Glutamatergic neuron (in vitro differentiated cells): ENCODE measurements at regions not wholly inside any gene's neighbourhood (a gene's known extent, or its start where the extent isn't known, plus 50 kb on each side); places are given as distances from the start of the nearest gene placed in this dataset.

Experiments
- DNase-seq: peaks from one replicate; pipeline ENCODE4 v3.0.0; 2022
- H3K27ac Mint-ChIP-seq: one replicate; pipeline ENCODE4 v1.8.0; 2020; ENCODE audit warnings: mild to moderate bottlenecking, mixed read lengths, inconsistent platforms; ENCODE audit not compliant: unreplicated experiment
- H3K27me3 Mint-ChIP-seq: one replicate; pipeline ENCODE4 v1.8.0; 2020; ENCODE audit warnings: mild to moderate bottlenecking, moderate library complexity, mixed read lengths, inconsistent platforms; ENCODE audit not compliant: unreplicated experiment
- H3K36me3 Mint-ChIP-seq: one replicate; pipeline ENCODE4 v1.8.0; 2020; ENCODE audit warnings: mild to moderate bottlenecking, mixed read lengths, inconsistent platforms; ENCODE audit not compliant: unreplicated experiment
- H3K4me1 Mint-ChIP-seq: one replicate; pipeline ENCODE4 v1.8.0; 2020; ENCODE audit warnings: mild to moderate bottlenecking, low read depth, mixed read lengths, inconsistent platforms; ENCODE audit not compliant: unreplicated experiment
- H3K4me3 Mint-ChIP-seq: one replicate; pipeline ENCODE4 v1.8.0; 2020; ENCODE audit warnings: mild to moderate bottlenecking, mixed read lengths, inconsistent platforms; ENCODE audit not compliant: unreplicated experiment
- H3K9me3 Mint-ChIP-seq: one replicate; pipeline ENCODE4 v1.8.0; 2020; ENCODE audit warnings: mild to moderate bottlenecking, moderate library complexity, mixed read lengths, inconsistent platforms; ENCODE audit not compliant: unreplicated experiment
- CTCF ChIP-seq: fragments of 200-600 bp; sonication (generic); IDR thresholded peaks from one replicate; pipeline ENCODE4 v1.5.0; 2021; ENCODE audit not compliant: partially characterized antibody, unreplicated experiment

- peaks cover 25% of the 10 kb centered on the region for H3K36me3 Mint-ChIP-seq
- TF ChIP-seq CTCF = no peak
- H3K4me1 Mint-ChIP-seq = no peaks in the 10 kb centered on the region
- H3K27me3 Mint-ChIP-seq = peaks cover 13% of the 10 kb centered on the region
- DNase-seq = no peak
- H3K9me3 Mint-ChIP-seq = peaks cover 43% of the 10 kb centered on the region
- H3K4me3 Mint-ChIP-seq = no peak overlapping the region
- no peak overlapping the region for H3K27ac Mint-ChIP-seq
Observed at GRCh38 chr22:49186762-49187161, 640.9 kb downstream of the BRD1 start.

GRCh38 chr22:49186293-49186692, 641.4 kb downstream of the BRD1 start:
- TF ChIP-seq CTCF = no peak
- DNase-seq = no peak
- Mint-ChIP-seq H3K27me3 (peaks cover 12% of the 10 kb centered on the region), H3K9me3 (peaks cover 43% of the 10 kb centered on the region), H3K4me1 (no peaks in the 10 kb centered on the region), H3K4me3 (no peak overlapping the region), H3K27ac (no peak overlapping the region), H3K36me3 (peaks cover 25% of the 10 kb centered on the region)

GRCh38 chr22:49185312-49185969, 642.2 kb downstream of the BRD1 start:
- TF ChIP-seq CTCF = no peak
- DNase-seq = no peak
- peaks cover 47% of the 10 kb centered on the region for H3K9me3 Mint-ChIP-seq
- no peak overlapping the region for H3K27ac Mint-ChIP-seq
- no peak overlapping the region for H3K4me3 Mint-ChIP-seq
- H3K4me1 Mint-ChIP-seq = no peaks in the 10 kb centered on the region
- H3K27me3 Mint-ChIP-seq = peaks cover 14% of the 10 kb centered on the region
- H3K36me3 Mint-ChIP-seq = peaks cover 25% of the 10 kb centered on the region

- peaks cover 22% of the 10 kb centered on the region for H3K36me3 Mint-ChIP-seq
- peaks cover 13% of the 10 kb centered on the region for H3K27me3 Mint-ChIP-seq
- no peak overlapping the region for H3K4me3 Mint-ChIP-seq
- peaks cover 45% of the 10 kb centered on the region for H3K9me3 Mint-ChIP-seq
- H3K27ac Mint-ChIP-seq = no peak overlapping the region
- TF ChIP-seq CTCF = no peak
- DNase-seq = no peak
- no peaks in the 10 kb centered on the region for H3K4me1 Mint-ChIP-seq
Observed at GRCh38 chr22:49184736-49185135, 642.9 kb downstream of the BRD1 start.

- H3K9me3 Mint-ChIP-seq = peaks cover 38% of the 10 kb centered on the region
- H3K4me1 Mint-ChIP-seq = no peaks in the 10 kb centered on the region
- peaks cover 17% of the 10 kb centered on the region for H3K36me3 Mint-ChIP-seq
- H3K27ac Mint-ChIP-seq = no peak overlapping the region
- peaks cover 13% of the 10 kb centered on the region for H3K27me3 Mint-ChIP-seq
- no peak for DNase-seq
- no peak for TF ChIP-seq CTCF
- H3K4me3 Mint-ChIP-seq = no peak overlapping the region
Observed at GRCh38 chr22:49183826-49184216, 643.9 kb downstream of the BRD1 start.
